SH-SY5Y (cell line): ENCODE measurements at regions not wholly inside any gene's neighbourhood (a gene's known extent, or its start where the extent isn't known, plus 50 kb on each side); places are given as distances from the start of the nearest gene placed in this dataset.

Experiments
- GATA2 ChIP-seq: IDR thresholded peaks from 2 replicates; pipeline ENCODE4 v1.6.1; 2011; ENCODE audit warnings: mild to moderate bottlenecking, low read depth, low read length
- GATA3 ChIP-seq: IDR thresholded peaks from 2 replicates; pipeline ENCODE4 v1.6.1; 2011; ENCODE audit warnings: low read depth, mild to moderate bottlenecking, low read length, moderate library complexity

GRCh38 chr6:97726378-97726777 is 443.4 kb upstream of the MMS22L start:
- TF ChIP-seq GATA3 (no peak), GATA2 (no peak)

GRCh38 chr6:97732045-97732444 is 449.0 kb upstream of the MMS22L start:
- TF ChIP-seq GATA2: no peak
- no peak for TF ChIP-seq GATA3

- no peak for TF ChIP-seq GATA3
- TF ChIP-seq GATA2: no peak
These were observed 474.6 kb upstream of the MMS22L start for GRCh38 chr6:97757575-97757974.

- TF ChIP-seq GATA2 (no peak), GATA3 (no peak)
These were observed 482.4 kb upstream of the MMS22L start for GRCh38 chr6:97765461-97765860.

- TF ChIP-seq GATA3 (no peak), GATA2 (no peak)
These were observed 488.4 kb upstream of the MMS22L start for GRCh38 chr6:97771372-97771771.

GRCh38 chr6:97775012-97775411 is 492.0 kb upstream of the MMS22L start:
- TF ChIP-seq GATA2 (no peak), GATA3 (no peak)

- TF ChIP-seq GATA2: no peak
- no peak for TF ChIP-seq GATA3
These were observed 495.4 kb upstream of the MMS22L start for GRCh38 chr6:97778290-97779038.

- TF ChIP-seq GATA2 (no peak), GATA3 (no peak)
These were observed 508.0 kb upstream of the MMS22L start for GRCh38 chr6:97790926-97791590.

GRCh38 chr6:97805596-97805995 is 522.6 kb upstream of the MMS22L start:
- TF ChIP-seq GATA2 (no peak), GATA3 (no peak)

GRCh38 chr6:97812940-97813339 is 529.9 kb upstream of the MMS22L start:
- no peak for TF ChIP-seq GATA3
- TF ChIP-seq GATA2: no peak

GRCh38 chr6:97813889-97814567 is 531.0 kb upstream of the MMS22L start:
- TF ChIP-seq GATA2 (no peak), GATA3 (no peak)

GRCh38 chr6:97815301-97815812 is 532.3 kb upstream of the MMS22L start:
- TF ChIP-seq GATA2: no peak
- TF ChIP-seq GATA3: no peak

GRCh38 chr6:97816526-97816925 is 533.5 kb upstream of the MMS22L start:
- TF ChIP-seq GATA3 (no peak), GATA2 (no peak)

GRCh38 chr6:97819710-97820109 is 536.7 kb upstream of the MMS22L start:
- TF ChIP-seq GATA3 (no peak), GATA2 (no peak)

GRCh38 chr6:97820400-97820799 is 537.4 kb upstream of the MMS22L start:
- no peak for TF ChIP-seq GATA3
- no peak for TF ChIP-seq GATA2

GRCh38 chr6:97822632-97823031 is 539.6 kb upstream of the MMS22L start:
- TF ChIP-seq GATA2: no peak
- TF ChIP-seq GATA3: no peak
